Dermis microvascular lymphatic vessel endothelial cell (primary cell): ENCODE measurements at regions not wholly inside any gene's neighbourhood (a gene's known extent, or its start where the extent isn't known, plus 50 kb on each side); places are given as distances from the start of the nearest gene placed in this dataset.

Source experiments
- DNase-seq, 2 donors: peaks; one replicate each; pipeline versions ENCODE4 v3.0.0 to v3.0.0-alpha.2; 2010; ENCODE audit warnings: low read depth in 2 of 2

DNA sequence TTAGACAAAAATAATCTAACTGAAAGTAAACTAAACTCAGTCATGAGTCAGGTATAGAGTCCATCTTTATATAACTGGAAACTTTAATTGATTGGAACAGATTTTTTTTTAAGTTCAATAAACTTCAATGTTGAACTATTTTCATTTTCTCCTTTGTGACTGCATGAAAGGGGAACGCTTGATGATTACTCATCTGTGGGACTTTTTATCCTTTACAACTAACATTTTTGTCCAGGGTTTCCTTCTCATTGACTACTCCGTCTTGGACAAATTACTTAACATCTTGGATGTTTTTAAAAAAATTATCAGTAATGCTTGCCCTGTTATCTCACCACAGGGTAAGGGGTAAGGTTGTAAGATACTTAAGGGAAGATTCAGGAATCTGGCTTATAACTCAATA is 1658.4 kb downstream of the MAT2B start:
- DNase-seq = no peak

DNA sequence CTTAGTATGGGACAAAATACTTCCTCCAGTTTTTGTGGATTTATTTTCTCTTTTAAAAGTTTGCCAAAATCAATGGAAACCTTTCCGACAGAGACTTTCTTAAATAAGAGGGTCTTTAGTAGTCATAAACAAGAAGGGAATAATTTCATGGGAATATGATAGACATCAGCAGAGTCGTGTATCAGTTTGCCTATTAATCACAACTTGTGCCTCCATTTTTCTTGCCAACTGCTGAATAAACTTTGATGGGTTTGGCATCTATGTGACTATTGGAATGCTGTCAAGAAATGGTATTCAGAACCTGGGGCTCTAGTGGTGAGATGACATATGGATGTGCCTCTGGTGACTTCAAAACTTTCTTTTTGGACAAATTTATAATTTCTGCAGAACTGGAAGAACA is 1668.2 kb downstream of the MAT2B start:
- no peak for DNase-seq

- no peak for DNase-seq
Measured at GRCh38 chr5:165175041-165175440, 1669.6 kb downstream of the MAT2B start.

DNA sequence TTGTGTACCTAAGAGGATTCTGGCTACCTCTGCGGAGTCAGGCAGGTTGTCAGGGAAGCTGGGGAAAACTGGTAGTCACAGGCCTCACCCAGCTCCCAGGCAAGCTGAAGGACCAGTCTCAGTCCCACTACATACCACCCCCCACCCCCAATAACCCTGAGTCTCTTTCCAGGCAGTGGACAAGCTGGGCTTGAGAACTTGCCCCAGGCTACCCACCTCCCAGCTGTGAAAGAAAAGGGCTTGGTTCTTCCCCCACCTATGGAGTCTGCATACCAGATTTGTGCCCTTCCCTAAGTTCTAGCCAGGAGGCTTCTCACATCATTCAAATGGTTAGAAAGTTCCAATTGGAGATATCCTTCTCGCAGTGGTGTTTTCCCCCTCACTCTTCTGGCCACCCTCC is 1678.8 kb downstream of the MAT2B start:
- no peak for DNase-seq

DNA sequence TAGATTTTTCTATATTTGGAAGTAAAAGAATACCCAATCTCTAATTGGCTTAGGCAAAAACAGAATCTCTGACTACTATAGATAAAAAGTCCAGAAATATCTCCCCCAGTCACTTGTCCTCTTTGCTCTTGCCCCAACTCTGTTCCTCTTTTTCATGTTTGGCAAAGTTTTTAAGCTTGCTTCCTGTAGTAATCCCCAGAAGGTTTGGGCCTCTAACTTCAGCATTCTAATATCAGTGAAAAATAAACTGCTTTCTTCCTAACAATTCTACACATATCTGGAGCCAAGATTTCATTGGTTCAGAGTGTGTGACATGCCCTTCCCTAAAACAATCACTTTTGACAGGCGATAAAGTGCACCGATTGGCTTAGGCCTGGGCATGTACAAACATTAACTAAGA is 1680.3 kb downstream of the MAT2B start:
- no peak for DNase-seq

DNA sequence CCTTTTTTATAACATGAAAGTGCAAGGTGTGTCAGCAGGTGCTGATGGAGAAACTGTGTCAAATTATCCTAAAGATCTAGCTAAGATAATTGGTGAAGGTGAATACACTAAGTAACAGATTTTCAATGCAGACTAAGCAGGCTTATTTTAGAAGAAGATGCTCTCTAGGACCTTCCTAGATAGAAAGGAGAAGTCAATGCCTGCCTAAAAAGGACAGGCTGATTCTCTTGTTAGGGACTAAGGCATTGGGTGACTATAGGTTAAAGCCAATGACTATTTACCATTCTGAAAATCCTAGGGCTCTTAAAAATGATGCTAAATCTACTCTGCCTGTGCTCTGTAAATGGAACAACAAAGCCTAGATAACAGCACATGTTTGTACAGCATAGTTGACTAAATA is 1682.4 kb downstream of the MAT2B start:
- DNase-seq = no peak

DNA sequence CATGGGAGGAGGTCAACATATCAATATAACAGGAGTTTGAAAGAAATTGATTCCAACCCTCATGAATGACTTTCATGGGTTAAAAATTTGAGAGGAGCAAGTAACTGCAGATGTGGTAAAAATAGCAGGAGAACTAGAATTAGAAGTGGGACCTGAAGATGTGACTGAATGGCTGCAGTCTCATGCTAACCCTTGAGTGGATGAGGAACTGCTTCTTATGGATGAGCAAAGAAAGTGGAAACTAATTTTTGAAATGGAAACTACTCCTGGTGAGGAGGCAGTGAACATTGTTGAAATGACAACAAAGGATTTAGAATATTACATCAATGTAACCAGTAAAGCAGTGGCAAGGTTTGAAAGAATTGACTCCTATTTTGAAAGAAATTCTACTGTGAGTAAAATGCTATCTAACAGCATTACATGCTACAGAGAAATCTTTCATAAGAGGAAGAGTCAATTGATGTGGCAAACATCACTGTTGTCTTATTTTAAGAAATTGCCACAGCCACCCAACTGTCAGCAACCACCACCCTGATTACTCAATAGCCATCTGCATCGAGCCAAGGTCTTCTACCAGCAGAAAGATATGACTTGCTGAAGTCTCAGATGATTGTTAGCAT is 1683.2 kb downstream of the MAT2B start:
- no peak for DNase-seq

- DNase-seq = no peak
Measured at GRCh38 chr5:165196961-165197360, 1691.5 kb downstream of the MAT2B start.

GRCh38 chr5:165201369-165201768 is 1696.0 kb downstream of the MAT2B start:
- no peak for DNase-seq

- DNase-seq = no peak
Measured at GRCh38 chr5:165201771-165202518, 1696.5 kb downstream of the MAT2B start.

DNA sequence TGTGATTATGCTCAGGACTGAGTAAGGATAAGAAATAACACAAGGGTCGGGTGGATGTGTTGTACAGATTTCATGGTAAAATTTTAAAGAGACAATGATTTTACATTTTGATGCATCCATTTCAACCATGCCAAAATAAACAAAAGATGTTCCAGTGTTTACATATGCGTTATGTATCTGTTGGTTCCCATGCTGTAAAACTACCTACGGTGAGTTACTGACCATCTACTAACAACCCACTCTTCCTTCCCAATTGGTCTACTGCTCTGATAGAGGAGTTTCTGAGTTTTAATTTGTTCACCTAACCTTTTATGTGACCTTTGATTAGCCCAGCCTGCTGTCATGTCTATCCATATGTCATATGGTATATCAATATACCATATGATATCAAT is 1697.1 kb downstream of the MAT2B start:
- no peak for DNase-seq

GRCh38 chr5:165209101-165209727 is 1703.8 kb downstream of the MAT2B start:
- DNase-seq = peak; percentile 6 to 27

GRCh38 chr5:165224366-165225045 is 1719.1 kb downstream of the MAT2B start:
- no peak for DNase-seq

- DNase-seq = no peak
Measured at GRCh38 chr5:165227515-165227914, 1722.1 kb downstream of the MAT2B start.

DNA sequence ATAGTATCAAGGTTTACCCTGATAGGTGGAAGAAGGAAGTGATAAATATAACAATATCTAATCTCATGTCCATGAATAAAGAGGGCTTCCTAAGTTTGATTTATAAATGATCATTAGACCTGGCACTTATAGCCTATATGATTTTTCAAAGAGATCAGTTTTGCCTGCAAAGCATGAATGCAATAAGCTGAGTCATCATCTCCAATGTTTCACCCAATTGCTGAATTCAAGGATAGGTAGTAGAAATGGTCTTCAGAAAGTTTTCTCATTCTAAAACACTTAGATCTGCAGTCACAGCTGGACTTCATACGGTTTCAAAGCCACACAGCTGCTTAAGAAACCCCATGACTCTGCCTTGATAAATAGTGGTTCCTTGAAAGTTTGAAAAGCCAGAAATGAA is 1722.8 kb downstream of the MAT2B start:
- DNase-seq = no peak

DNA sequence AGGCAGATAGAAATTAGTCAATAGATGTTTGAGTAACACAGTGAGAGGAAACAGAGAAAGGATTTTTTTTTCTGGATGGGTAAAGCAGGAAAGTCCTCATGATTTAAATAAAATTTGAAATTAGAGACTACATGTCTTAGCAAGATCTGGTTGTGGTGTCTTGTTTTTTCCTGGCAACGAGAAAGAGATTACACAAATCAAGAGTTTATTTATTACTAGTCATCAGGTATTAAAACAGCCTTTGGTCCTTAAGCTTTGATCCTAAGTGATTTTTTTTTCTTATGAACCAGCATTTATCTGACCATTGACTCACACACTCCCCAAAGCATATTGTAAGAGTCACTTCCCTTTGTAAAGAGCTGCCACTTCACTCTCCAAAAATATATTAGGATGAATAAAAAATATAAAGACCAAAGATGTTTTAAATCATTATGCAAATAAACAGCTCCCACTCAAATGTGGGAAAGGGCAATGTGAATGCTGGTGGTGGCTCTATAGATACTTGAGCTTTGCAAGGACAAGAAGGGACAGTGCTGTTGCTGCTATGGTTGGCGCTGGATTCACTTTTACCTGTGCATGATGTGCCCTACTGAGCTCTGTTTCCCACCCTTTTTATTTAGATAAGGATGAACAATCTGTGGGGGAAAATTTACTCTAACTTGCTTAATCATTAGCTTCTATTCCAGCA is 1726.5 kb downstream of the MAT2B start:
- no peak for DNase-seq

DNA sequence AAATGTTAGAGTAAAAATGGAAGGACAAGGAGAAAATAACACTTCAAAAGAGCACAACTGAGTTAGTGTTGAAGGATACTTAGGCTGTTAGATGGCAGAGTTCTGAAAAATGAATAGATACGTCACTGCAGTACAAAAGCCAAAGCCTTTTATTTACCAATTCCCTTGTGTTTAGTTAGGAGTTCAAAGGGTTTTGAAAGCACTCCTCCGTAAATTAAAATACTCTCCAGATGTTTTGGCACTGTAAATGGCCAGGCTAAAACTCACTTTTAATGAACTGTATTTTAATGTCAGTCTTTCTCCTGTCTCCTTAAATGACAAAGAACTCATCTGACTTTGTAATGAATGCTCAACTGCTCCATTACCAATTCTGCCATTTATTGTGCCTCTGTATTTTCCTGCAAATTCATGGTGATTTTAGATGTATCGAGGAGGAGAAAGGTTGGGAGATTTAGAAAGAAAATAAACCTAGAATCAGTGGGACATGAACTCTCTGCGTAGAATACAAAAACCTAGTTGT is 1727.2 kb downstream of the MAT2B start:
- DNase-seq = no peak

DNA sequence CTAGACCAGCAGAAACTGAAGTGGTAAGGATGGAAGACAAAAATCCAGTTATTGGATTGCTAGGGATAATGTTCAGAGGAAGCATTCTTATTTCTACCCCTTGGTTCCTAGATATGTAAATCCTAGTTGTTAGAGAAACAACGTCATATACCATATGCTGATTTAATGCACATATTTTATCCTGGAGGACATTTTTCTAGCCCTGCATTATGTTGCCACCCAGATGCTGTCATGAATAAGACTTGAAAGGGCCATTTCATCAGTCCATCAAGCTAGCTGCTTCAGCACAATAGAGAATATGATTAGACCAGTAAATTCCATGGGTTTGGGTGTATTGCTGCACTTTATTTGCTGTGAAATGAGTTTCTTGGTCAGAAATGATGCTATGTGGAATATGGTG is 1736.4 kb downstream of the MAT2B start:
- no peak for DNase-seq

DNA sequence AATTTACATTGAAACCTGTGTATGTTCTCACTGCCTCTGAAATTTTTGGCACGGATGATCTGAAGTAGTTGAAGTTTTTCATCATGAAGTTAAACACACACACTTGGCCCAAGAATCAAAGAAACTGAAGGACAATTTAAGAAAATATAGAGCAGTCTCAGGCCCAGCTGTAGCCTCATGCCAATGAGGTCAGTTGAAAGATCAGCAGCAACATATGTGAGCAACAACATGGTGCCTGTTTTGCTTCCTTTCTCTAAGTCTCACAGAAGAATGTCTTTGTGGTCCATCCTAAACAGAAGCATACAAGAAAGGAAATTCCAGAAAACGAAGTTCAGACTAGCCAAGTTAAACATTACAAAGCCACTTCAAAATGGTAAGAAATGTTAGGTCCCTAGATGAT is 1737.2 kb downstream of the MAT2B start:
- no peak for DNase-seq

- DNase-seq = no peak
Measured at GRCh38 chr5:165244407-165244806, 1739.0 kb downstream of the MAT2B start.

- DNase-seq = no peak
Measured at GRCh38 chr5:165258197-165258771, 1752.9 kb downstream of the MAT2B start.
